ENCODE measurements at regions not wholly inside any gene's neighbourhood (a gene's known extent, or its start where the extent isn't known, plus 50 kb on each side); places are given as distances from the start of the nearest gene placed in this dataset.

- WGBS (ENCODE audit: insufficient coverage): no CpG with 5 or more reads among the region's 7 CpGs
- no peak for DNase-seq (ENCODE audit: low read depth in 4 of 6, low spot score in 6 of 6)
- Histone ChIP-seq H3K9me3 (ENCODE audit: control insufficient read depth, insufficient read depth, low read length) (peaks cover 1% of the 10 kb centered on the region), H3K36me3 (ENCODE audit: control insufficient read depth, insufficient read depth, low read length) (no peaks in the 10 kb centered on the region), H3K4me1 (ENCODE audit: control insufficient read depth, insufficient read depth, low read length) (no peaks in the 10 kb centered on the region), H3K27ac (ENCODE audit: low read depth, low read length) (no peak overlapping the region), H3K4me3 (ENCODE audit: low read depth, low read length) (no peak overlapping the region), H3K27me3 (ENCODE audit: control insufficient read depth, insufficient read depth, low read length) (no peaks in the 10 kb centered on the region)
These were observed 361.6 kb downstream of the COG6 start for GRCh38 chr13:40016953-40017660.

GRCh38 chr13:40017662-40018262 lies 362.3 kb downstream of the COG6 start:
- H3K27me3 ChIP-seq (ENCODE audit: control insufficient read depth, insufficient read depth, low read length): no peaks in the 10 kb centered on the region
- no peak for DNase-seq (ENCODE audit: low read depth in 4 of 6, low spot score in 6 of 6)
- 49% methylated on average over 3 of the region's 6 CpGs for WGBS (ENCODE audit: insufficient coverage)
- H3K4me3 ChIP-seq (ENCODE audit: low read depth, low read length): no peak overlapping the region
- H3K27ac ChIP-seq (ENCODE audit: low read depth, low read length): no peak overlapping the region
- H3K36me3 ChIP-seq (ENCODE audit: control insufficient read depth, insufficient read depth, low read length): no peaks in the 10 kb centered on the region
- H3K4me1 ChIP-seq (ENCODE audit: control insufficient read depth, insufficient read depth, low read length): no peaks in the 10 kb centered on the region
- H3K9me3 ChIP-seq (ENCODE audit: control insufficient read depth, insufficient read depth, low read length): peaks cover 1% of the 10 kb centered on the region

- Histone ChIP-seq H3K27ac (ENCODE audit: low read depth, low read length) (no peak overlapping the region), H3K27me3 (ENCODE audit: control insufficient read depth, insufficient read depth, low read length) (no peaks in the 10 kb centered on the region), H3K4me3 (ENCODE audit: low read depth, low read length) (no peak overlapping the region), H3K36me3 (ENCODE audit: control insufficient read depth, insufficient read depth, low read length) (no peaks in the 10 kb centered on the region), H3K9me3 (ENCODE audit: control insufficient read depth, insufficient read depth, low read length) (peaks cover 1% of the 10 kb centered on the region), H3K4me1 (ENCODE audit: control insufficient read depth, insufficient read depth, low read length) (no peaks in the 10 kb centered on the region)
- no CpG with 5 or more reads among the region's 3 CpGs for WGBS (ENCODE audit: insufficient coverage)
- no peak for DNase-seq (ENCODE audit: low read depth in 4 of 6, low spot score in 6 of 6)
These were observed 368.2 kb downstream of the COG6 start for GRCh38 chr13:40023595-40024203.

GRCh38 chr13:40024204-40024966 lies 368.9 kb downstream of the COG6 start:
- WGBS (ENCODE audit: insufficient coverage): no CpG with 5 or more reads among the region's 3 CpGs
- DNase-seq (ENCODE audit: low read depth in 4 of 6, low spot score in 6 of 6): no peak
- no peak overlapping the region for H3K27ac ChIP-seq (ENCODE audit: low read depth, low read length)
- H3K27me3 ChIP-seq (ENCODE audit: control insufficient read depth, insufficient read depth, low read length): no peaks in the 10 kb centered on the region
- no peaks in the 10 kb centered on the region for H3K36me3 ChIP-seq (ENCODE audit: control insufficient read depth, insufficient read depth, low read length)
- peaks cover 1% of the 10 kb centered on the region for H3K9me3 ChIP-seq (ENCODE audit: control insufficient read depth, insufficient read depth, low read length)
- no peaks in the 10 kb centered on the region for H3K4me1 ChIP-seq (ENCODE audit: control insufficient read depth, insufficient read depth, low read length)
- no peak overlapping the region for H3K4me3 ChIP-seq (ENCODE audit: low read depth, low read length)

- no peaks in the 10 kb centered on the region for H3K4me1 ChIP-seq (ENCODE audit: control insufficient read depth, insufficient read depth, low read length)
- peaks cover 1% of the 10 kb centered on the region for H3K9me3 ChIP-seq (ENCODE audit: control insufficient read depth, insufficient read depth, low read length)
- H3K36me3 ChIP-seq (ENCODE audit: control insufficient read depth, insufficient read depth, low read length): no peaks in the 10 kb centered on the region
- H3K4me3 ChIP-seq (ENCODE audit: low read depth, low read length): no peak overlapping the region
- H3K27me3 ChIP-seq (ENCODE audit: control insufficient read depth, insufficient read depth, low read length): no peaks in the 10 kb centered on the region
- no peak for DNase-seq (ENCODE audit: low read depth in 4 of 6, low spot score in 6 of 6)
- no peak overlapping the region for H3K27ac ChIP-seq (ENCODE audit: low read depth, low read length)
- WGBS (ENCODE audit: insufficient coverage): 77% methylated on average over 2 of the region's 4 CpGs
These were observed 369.7 kb downstream of the COG6 start for GRCh38 chr13:40024967-40025714.

- DNase-seq (ENCODE audit: low read depth in 4 of 6, low spot score in 6 of 6): no peak
These were observed 370.7 kb downstream of the COG6 start for GRCh38 chr13:40026174-40026585.

GRCh38 chr13:40026741-40027140 lies 371.3 kb downstream of the COG6 start:
- no peak for DNase-seq (ENCODE audit: low read depth in 4 of 6, low spot score in 6 of 6)
- 85% methylated on average over 3 of the region's 4 CpGs for WGBS (ENCODE audit: insufficient coverage)
- Histone ChIP-seq H3K27ac (ENCODE audit: low read depth, low read length) (no peak overlapping the region), H3K4me1 (ENCODE audit: control insufficient read depth, insufficient read depth, low read length) (no peaks in the 10 kb centered on the region), H3K36me3 (ENCODE audit: control insufficient read depth, insufficient read depth, low read length) (no peaks in the 10 kb centered on the region), H3K9me3 (ENCODE audit: control insufficient read depth, insufficient read depth, low read length) (no peaks in the 10 kb centered on the region), H3K27me3 (ENCODE audit: control insufficient read depth, insufficient read depth, low read length) (no peaks in the 10 kb centered on the region), H3K4me3 (ENCODE audit: low read depth, low read length) (no peak overlapping the region)

More at GRCh38 chr13:40026174-40026585, 370.7 kb downstream of the COG6 start:
- Histone ChIP-seq H3K27me3 (ENCODE audit: control insufficient read depth, insufficient read depth, low read length) (no peaks in the 10 kb centered on the region), H3K9me3 (ENCODE audit: control insufficient read depth, insufficient read depth, low read length) (peaks cover under 1% of the 10 kb centered on the region), H3K4me3 (ENCODE audit: low read depth, low read length) (no peak overlapping the region), H3K27ac (ENCODE audit: low read depth, low read length) (no peak overlapping the region), H3K36me3 (ENCODE audit: control insufficient read depth, insufficient read depth, low read length) (no peaks in the 10 kb centered on the region), H3K4me1 (ENCODE audit: control insufficient read depth, insufficient read depth, low read length) (no peaks in the 10 kb centered on the region)
- WGBS (ENCODE audit: insufficient coverage): no CpG with 5 or more reads among the region's 5 CpGs

GRCh38 chr13:40028446-40028845 lies 373.0 kb downstream of the COG6 start:
- Histone ChIP-seq H3K4me1 (ENCODE audit: control insufficient read depth, insufficient read depth, low read length) (no peaks in the 10 kb centered on the region), H3K4me3 (ENCODE audit: low read depth, low read length) (no peak overlapping the region), H3K36me3 (ENCODE audit: control insufficient read depth, insufficient read depth, low read length) (no peaks in the 10 kb centered on the region), H3K27me3 (ENCODE audit: control insufficient read depth, insufficient read depth, low read length) (no peaks in the 10 kb centered on the region), H3K27ac (ENCODE audit: low read depth, low read length) (no peak overlapping the region), H3K9me3 (ENCODE audit: control insufficient read depth, insufficient read depth, low read length) (no peaks in the 10 kb centered on the region)
- WGBS (ENCODE audit: insufficient coverage): 100% methylated on average over 1 of the region's 2 CpGs
- DNase-seq (ENCODE audit: low read depth in 4 of 6, low spot score in 6 of 6): no peak

GRCh38 chr13:40031031-40031430 lies 375.6 kb downstream of the COG6 start:
- H3K27ac ChIP-seq (ENCODE audit: low read depth, low read length): no peak overlapping the region
- H3K9me3 ChIP-seq (ENCODE audit: control insufficient read depth, insufficient read depth, low read length): no peaks in the 10 kb centered on the region
- no peak for DNase-seq (ENCODE audit: low read depth in 4 of 6, low spot score in 6 of 6)
- H3K27me3 ChIP-seq (ENCODE audit: control insufficient read depth, insufficient read depth, low read length): no peaks in the 10 kb centered on the region
- H3K4me1 ChIP-seq (ENCODE audit: control insufficient read depth, insufficient read depth, low read length): no peaks in the 10 kb centered on the region
- no peaks in the 10 kb centered on the region for H3K36me3 ChIP-seq (ENCODE audit: control insufficient read depth, insufficient read depth, low read length)
- WGBS (ENCODE audit: insufficient coverage): 86% methylated on average over 2 of the region's 4 CpGs
- H3K4me3 ChIP-seq (ENCODE audit: low read depth, low read length): no peak overlapping the region
